GM11168 (cell line): ENCODE measurements at regions not wholly inside any gene's neighbourhood (a gene's known extent, or its start where the extent isn't known, plus 50 kb on each side); places are given as distances from the start of the nearest gene placed in this dataset.
"Not testable (repeated sequence)": the region's sequence is repeated elsewhere in the genome, so short reads cannot be mapped to it uniquely, and the experiment has no call there.

Source experiments
- in situ Hi-C: fragments of 300-500 bp; cut with MboI; formaldehyde crosslinking; loops from one replicate; pipeline ENCODE4 v1.12.0; 2022; ENCODE audit warnings: low sequenced_read_pairs; ENCODE audit not compliant: unreplicated experiment

GRCh38 chr12:84415946-84416345 is 496.7 kb downstream of the SLC6A15 start:
- in situ Hi-C loops = no loop called here

- in situ Hi-C loops = no loop called here
Measured at GRCh38 chr12:84413656-84414055, 498.9 kb downstream of the SLC6A15 start.

DNA sequence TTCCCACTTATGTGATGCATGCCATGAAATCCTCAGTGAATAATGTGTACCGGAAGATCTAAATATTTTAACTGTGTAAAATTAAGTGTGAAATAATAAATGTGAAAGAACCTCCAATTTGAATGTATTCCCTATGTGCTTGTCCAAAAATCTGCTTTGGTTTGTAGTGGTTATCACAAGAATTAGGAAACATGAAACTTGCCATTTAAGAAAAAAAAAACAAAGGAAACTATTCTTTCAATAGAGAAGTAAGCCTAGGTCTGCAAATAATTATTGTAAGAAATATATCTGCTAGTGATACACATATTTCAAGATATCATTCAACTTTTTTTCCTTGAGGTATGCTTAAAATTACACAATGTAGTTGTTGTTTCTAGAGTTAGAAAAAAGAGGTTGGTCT is 500.4 kb downstream of the SLC6A15 start:
- in situ Hi-C loops = no loop called here

- in situ Hi-C loops = no loop called here
Measured at GRCh38 chr12:84411031-84411430, 501.6 kb downstream of the SLC6A15 start.

DNA sequence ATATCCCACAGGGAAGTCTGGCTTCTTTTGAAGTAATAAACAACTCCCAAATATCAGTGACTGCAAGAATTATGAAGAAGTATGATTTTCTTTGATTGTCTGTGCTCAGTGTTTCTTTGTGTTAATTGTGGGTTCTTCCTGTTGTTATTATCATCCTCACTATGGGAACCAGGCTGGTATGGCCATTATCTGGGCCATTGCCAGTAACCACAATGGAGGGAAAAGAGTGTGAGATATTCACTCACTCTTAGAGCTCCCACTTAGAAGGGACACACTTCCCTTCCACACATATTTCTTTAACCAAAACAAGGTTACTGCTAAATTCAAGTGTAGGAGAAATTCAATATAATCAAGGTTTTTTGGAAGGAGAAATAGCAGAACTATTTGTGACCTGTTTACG is 503.7 kb downstream of the SLC6A15 start:
- in situ Hi-C loops = no loop called here

DNA sequence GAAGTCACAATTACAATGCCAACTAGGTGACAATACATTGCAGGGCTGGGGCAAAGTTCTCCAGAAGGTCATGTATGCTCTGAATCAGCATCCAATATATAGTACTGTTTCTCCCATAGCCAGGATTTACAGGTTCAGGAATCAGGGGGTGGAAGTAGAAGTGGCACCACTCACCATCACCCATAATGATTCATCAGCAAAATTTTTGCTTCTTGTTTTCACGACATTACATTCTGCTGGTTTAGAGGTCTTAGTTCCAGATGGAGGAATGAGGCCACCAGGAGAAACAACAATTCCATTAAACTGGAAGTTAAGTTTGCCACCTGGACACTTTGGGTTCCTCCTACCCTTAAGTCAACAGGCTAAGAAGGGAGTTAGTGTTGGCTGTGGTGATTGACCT is 505.9 kb downstream of the SLC6A15 start:
- in situ Hi-C loops = not testable (repeated sequence)

- in situ Hi-C loops = no loop called here
Measured at GRCh38 chr12:84397846-84398245, 514.8 kb downstream of the SLC6A15 start.

DNA sequence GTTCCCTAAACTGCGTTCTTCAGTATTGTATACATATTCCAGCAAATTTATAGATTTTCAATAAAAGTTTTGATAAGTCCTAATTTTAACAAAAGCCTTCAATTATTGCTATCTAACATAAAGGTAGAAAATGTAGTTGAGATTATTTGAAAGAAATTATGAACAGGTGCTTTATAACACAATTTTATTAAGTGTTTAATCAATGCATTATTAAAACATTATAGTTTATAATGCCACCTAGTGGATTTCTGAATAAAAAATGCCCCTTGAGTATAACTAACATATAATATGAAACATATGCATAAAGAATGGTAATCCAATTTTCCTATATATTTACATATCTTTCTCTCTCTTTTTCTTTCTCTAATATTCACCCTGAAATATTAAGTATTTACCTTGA is 515.3 kb downstream of the SLC6A15 start:
- in situ Hi-C loops = no loop called here

DNA sequence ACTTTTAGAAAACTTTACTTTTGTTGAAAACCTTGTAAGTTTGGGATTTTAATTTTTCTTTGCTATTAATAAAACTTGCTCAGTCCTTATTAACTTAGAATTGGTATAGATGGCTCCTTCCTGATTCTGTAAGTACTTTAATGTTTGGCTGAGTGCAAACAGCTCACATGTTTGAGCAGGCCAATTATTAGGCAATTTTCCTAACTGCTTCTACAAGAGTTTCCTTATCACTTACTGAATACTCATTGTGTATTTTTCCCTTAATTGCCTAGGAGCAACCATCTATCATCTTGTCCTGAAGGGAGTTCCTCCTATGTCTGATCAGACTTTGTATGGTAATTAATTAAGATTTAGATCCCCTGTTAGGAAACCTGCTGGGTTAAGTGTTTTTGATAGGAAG is 521.4 kb downstream of the SLC6A15 start:
- in situ Hi-C loops = not testable (repeated sequence)

DNA sequence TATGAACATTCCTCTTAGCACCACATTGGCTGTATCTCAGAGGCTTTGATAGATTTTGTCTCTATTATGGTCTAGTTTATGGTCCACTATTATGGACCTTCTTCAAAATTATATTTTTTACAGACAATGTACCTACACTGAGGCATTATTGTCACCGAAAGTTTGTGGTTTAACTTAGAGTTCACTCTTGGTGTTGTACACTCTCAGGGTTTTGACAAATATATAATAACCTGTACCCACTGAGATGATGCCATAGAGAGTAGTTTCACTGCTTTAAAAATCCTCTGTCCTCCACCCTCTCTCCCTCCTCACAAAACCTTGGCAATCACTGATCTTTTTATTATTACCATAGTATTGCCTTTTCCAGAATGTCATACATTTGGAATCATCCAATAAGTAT is 528.2 kb downstream of the SLC6A15 start:
- in situ Hi-C loops = no loop called here

DNA sequence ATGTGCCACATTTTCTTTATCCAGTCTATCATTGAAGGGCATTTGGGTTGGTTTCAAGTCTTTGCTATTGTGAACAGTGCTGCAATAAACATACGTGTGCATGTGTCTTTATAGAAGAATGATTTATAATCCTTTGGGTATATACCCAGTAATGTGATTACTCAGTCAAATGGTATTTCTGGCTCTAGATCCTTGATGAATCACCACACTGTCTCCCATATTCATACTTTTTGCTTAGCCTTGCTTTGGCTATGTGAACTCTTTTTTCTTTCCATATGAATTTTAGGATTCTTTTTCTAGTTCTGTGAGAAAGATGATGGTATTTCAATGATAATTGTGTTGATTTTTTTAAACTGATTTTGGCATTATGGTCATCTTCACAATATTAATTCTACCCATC is 530.1 kb downstream of the SLC6A15 start:
- in situ Hi-C loops = not testable (repeated sequence)

DNA sequence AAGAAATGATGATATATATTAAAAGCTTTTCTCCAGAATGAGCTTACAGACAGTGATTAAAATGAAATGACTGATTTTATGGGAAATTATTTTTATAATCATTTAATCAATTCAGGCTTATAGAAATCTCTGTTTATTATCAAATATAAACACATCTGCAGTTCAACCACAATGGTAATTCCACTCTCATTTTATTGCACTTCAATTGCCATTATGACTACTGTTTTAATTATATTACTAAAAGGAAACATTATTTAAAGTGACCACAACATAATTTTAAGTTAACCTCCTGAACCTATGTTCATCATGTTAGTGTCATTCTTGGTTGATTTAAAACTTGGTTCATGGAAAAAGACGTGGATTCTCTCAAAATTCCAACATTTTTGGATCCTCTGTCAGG is 536.3 kb downstream of the SLC6A15 start:
- in situ Hi-C loops = no loop called here

- in situ Hi-C loops = no loop called here
Measured at GRCh38 chr12:84375449-84376170, 537.0 kb downstream of the SLC6A15 start.

GRCh38 chr12:84362552-84362897 is 550.1 kb downstream of the SLC6A15 start:
- in situ Hi-C loops = no loop called here

DNA sequence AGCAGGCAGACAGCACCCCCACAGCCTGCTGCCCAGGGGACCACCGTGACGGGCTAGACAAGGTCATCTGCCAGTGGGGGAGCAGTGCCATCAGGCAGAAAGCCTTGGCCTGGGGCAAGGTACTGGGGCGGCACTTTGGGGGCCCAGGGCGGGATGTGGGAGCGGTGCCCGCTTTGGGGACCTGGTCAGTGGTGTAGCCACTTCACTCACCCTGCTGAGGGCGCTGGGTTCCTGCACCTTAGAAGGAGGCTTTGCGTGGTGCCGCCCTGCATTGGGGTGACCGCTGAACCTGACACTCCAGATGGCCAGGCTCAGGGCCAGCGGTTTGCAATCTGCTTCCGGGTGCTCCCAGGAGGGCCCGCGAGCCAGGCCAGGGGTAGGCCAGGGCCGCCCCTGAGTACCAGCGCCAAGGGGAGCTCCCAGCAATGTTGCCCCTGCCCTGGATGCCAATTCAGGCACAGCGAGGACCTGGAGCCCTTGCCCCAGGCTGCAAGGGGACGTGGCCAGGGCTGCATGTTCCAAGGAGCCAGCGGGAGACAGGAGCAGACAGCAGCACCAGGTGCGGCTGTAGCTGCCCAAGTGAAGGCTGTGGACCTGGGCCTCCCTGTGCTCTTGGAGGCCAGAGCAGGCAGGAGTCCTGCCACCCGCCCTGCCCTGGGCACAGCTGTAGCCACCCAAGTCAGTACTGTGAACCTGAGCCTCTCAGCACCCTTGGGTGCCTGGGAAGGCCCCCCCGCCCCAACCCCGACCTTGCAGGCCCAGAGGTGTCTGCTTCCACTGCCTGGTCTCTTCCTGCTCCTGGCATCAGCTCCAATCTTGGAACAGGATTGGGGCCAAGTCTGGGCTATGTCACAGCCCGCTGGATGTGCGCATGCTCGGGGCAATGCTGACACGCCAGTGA is 550.7 kb downstream of the SLC6A15 start:
- in situ Hi-C loops = no loop called here

DNA sequence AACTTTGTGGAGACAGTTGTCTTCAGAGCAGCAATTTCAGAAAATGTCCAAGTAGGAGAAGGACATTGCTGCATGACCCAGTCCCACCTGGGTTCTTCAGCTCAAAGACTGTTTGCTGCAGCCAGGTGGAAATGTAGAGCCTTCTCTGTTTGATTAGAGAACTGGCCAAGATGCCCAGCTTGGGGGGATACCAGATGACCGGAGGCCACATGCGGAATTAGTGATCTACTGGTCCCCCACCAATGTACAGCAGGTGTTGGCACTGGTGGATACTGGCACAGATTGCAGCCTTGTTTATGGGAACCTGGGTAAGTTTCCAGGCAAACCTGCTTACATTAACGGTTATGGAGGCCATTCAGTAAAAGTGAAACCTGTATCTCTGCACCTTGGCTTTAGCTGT is 555.3 kb downstream of the SLC6A15 start:
- in situ Hi-C loops = no loop called here

GRCh38 chr12:84356224-84356623 is 556.4 kb downstream of the SLC6A15 start:
- in situ Hi-C loops = no loop called here

- in situ Hi-C loops = no loop called here
Measured at GRCh38 chr12:84355561-84355960, 557.0 kb downstream of the SLC6A15 start.

DNA sequence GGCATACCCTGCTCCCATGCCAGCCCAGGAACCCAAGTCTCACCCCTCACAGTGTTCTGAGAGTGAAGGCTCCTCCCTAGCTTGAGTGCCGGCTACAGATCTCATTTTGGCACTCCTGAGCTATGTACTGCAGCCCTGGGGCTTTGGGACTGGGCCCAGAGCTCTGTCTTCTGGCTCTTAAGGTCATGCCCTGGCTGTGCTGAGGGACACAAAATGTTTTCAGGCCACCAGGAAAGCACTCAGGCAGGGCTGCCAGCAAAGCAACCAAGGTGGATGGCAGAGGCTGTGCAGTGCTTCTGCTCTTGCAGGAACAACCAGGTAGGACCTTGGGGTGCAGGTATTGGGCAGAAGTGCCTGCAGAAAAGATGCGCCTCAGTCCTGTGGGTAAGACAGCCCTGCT is 564.0 kb downstream of the SLC6A15 start:
- in situ Hi-C loops = no loop called here

- in situ Hi-C loops = no loop called here
Measured at GRCh38 chr12:84341467-84342193, 571.0 kb downstream of the SLC6A15 start.

DNA sequence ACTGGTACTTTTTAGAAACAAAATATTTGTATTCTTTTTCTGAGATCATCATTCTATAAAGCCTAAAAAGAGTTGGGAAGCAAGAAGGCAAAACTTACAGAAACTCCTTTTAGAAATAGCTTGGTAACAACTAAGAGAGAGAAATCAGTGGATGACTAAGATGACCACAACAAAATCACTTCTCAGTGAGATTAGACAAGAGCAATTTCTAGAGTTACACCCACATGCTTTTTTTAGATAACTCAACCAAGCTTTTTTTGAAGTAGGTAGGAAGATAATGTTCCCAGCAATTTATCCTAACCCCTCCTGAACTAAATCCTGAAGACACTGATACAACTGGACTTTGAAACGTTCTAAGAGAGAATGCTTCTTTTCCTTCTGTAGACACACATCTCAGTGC is 576.4 kb downstream of the SLC6A15 start:
- in situ Hi-C loops = no loop called here
